ENCODE measurements at regions not wholly inside any gene's neighbourhood (a gene's known extent, or its start where the extent isn't known, plus 50 kb on each side); places are given as distances from the start of the nearest gene placed in this dataset.

GRCh38 chr3:117463276-117464115, 753.9 kb downstream of the TUSC7 start:
- DNase-seq (ENCODE audit: low read depth), result no peak

- no peak for DNase-seq (ENCODE audit: low read depth)
Measured at GRCh38 chr3:117471831-117472230, 762.3 kb downstream of the TUSC7 start.

- no peak for DNase-seq (ENCODE audit: low read depth)
Measured at GRCh38 chr3:117473981-117474538, 764.5 kb downstream of the TUSC7 start.

- no peak for DNase-seq (ENCODE audit: low read depth)
Measured at GRCh38 chr3:117476572-117476971, 767.0 kb downstream of the TUSC7 start.

GRCh38 chr3:117477214-117477755, 767.7 kb downstream of the TUSC7 start:
- no peak for DNase-seq (ENCODE audit: low read depth)

GRCh38 chr3:117479095-117479494, 769.5 kb downstream of the TUSC7 start:
- DNase-seq (ENCODE audit: low read depth), result no peak

GRCh38 chr3:117480525-117480924, 770.9 kb downstream of the TUSC7 start:
- no peak for DNase-seq (ENCODE audit: low read depth)

GRCh38 chr3:117480972-117481371, 771.4 kb downstream of the TUSC7 start:
- no peak for DNase-seq (ENCODE audit: low read depth)

GRCh38 chr3:117483839-117484238, 774.3 kb downstream of the TUSC7 start:
- no peak for DNase-seq (ENCODE audit: low read depth)

- no peak for DNase-seq (ENCODE audit: low read depth)
Measured at GRCh38 chr3:117485841-117486240, 776.3 kb downstream of the TUSC7 start.

- no peak for DNase-seq (ENCODE audit: low read depth)
Measured at GRCh38 chr3:117486719-117487716, 777.4 kb downstream of the TUSC7 start.

- DNase-seq (ENCODE audit: low read depth), result no peak
Measured at GRCh38 chr3:117488983-117489382, 779.4 kb downstream of the TUSC7 start.

- DNase-seq (ENCODE audit: low read depth), result no peak
Measured at GRCh38 chr3:117489663-117490079, 780.1 kb downstream of the TUSC7 start.

- no peak for DNase-seq (ENCODE audit: low read depth)
Measured at GRCh38 chr3:117490716-117491115, 781.1 kb downstream of the TUSC7 start.

GRCh38 chr3:117495620-117496019, 786.0 kb downstream of the TUSC7 start:
- no peak for DNase-seq (ENCODE audit: low read depth)

- no peak for DNase-seq (ENCODE audit: low read depth)
Measured at GRCh38 chr3:117499189-117499870, 789.8 kb downstream of the TUSC7 start.

GRCh38 chr3:117507958-117508357, 798.4 kb downstream of the TUSC7 start:
- DNase-seq (ENCODE audit: low read depth), result no peak

GRCh38 chr3:117509858-117510257, 800.3 kb downstream of the TUSC7 start:
- DNase-seq (ENCODE audit: low read depth), result no peak

- DNase-seq (ENCODE audit: low read depth), result no peak
Measured at GRCh38 chr3:117510396-117510795, 800.8 kb downstream of the TUSC7 start.

GRCh38 chr3:117512975-117513374, 803.4 kb downstream of the TUSC7 start:
- DNase-seq (ENCODE audit: low read depth), result no peak

GRCh38 chr3:117515309-117515708, 805.7 kb downstream of the TUSC7 start:
- no peak for DNase-seq (ENCODE audit: low read depth)

GRCh38 chr3:117518364-117518763, 808.8 kb downstream of the TUSC7 start:
- no peak for DNase-seq (ENCODE audit: low read depth)

Data from activated T-helper 9 cell treated with anti-CD3 and anti-CD28 coated beads, Interleukin-2, amount 50 U/mL, for 16 hours (primary cell).